ENCODE measurements at regions not wholly inside any gene's neighbourhood (a gene's known extent, or its start where the extent isn't known, plus 50 kb on each side); places are given as distances from the start of the nearest gene placed in this dataset.

- H3K36me3 ChIP-seq, result no peaks in the 10 kb centered on the region
- intact Hi-C loops (cut with DNase I), result no loop called here
- TF ChIP-seq POLR2A (IDR thresholded peaks at IDR 0.05) (no peak), CTCF (IDR thresholded peaks at IDR 0.05) (no peak)
- no peak for DNase-seq
- no peaks in the 10 kb centered on the region for H3K27me3 ChIP-seq
- WGBS, 2 donors, result 68 to 95% methylated on average over 8 of the region's 11 CpGs
- H3K9me3 ChIP-seq, result peaks cover 0 to 12% (median 6%) of the 10 kb centered on the region in 3 donors
- no peak overlapping the region for H3K27ac ChIP-seq
- H3K4me3 ChIP-seq, result no peak overlapping the region
- H3K4me1 ChIP-seq, result no peaks in the 10 kb centered on the region
Observed at GRCh38 chr13:61766667-61767058, 351.0 kb upstream of the PCDH20 start.

- WGBS, 2 donors, result 40 to 60% methylated on average over 1 to 2 of the region's 14 CpGs
- Histone ChIP-seq H3K4me1 (no peaks in the 10 kb centered on the region), H3K9me3 (peaks cover 0 to 12% (median 6%) of the 10 kb centered on the region in 3 donors), H3K36me3 (no peaks in the 10 kb centered on the region), H3K4me3 (no peak overlapping the region), H3K27ac (no peak overlapping the region), H3K27me3 (no peaks in the 10 kb centered on the region)
- TF ChIP-seq CTCF (IDR thresholded peaks at IDR 0.05) (no peak), POLR2A (IDR thresholded peaks at IDR 0.05) (no peak)
- intact Hi-C loops (cut with DNase I), result no loop called here
- DNase-seq, result no peak
Observed at GRCh38 chr13:61765940-61766666, 350.5 kb upstream of the PCDH20 start.

- Histone ChIP-seq H3K4me1 (no peaks in the 10 kb centered on the region), H3K9me3 (peaks cover 0 to 12% (median 6%) of the 10 kb centered on the region in 3 donors), H3K36me3 (no peaks in the 10 kb centered on the region), H3K27me3 (no peaks in the 10 kb centered on the region), H3K4me3 (no peak overlapping the region), H3K27ac (no peak overlapping the region)
- TF ChIP-seq POLR2A (IDR thresholded peaks at IDR 0.05) (no peak), CTCF (IDR thresholded peaks at IDR 0.05) (no peak)
- intact Hi-C loops (cut with DNase I), result no loop called here
- DNase-seq, result no peak
- 81 to 84% methylated on average over 3 to 8 of the region's 16 CpGs for WGBS, 2 donors
Observed at GRCh38 chr13:61765181-61765742, 349.6 kb upstream of the PCDH20 start.

- no peak for DNase-seq
- TF ChIP-seq CTCF (IDR thresholded peaks at IDR 0.05) (no peak), POLR2A (IDR thresholded peaks at IDR 0.05) (no peak)
- Histone ChIP-seq H3K36me3 (no peaks in the 10 kb centered on the region), H3K9me3 (peaks cover 0 to 9% (median 5%) of the 10 kb centered on the region in 3 donors), H3K4me3 (no peak overlapping the region), H3K27ac (no peak overlapping the region), H3K4me1 (no peaks in the 10 kb centered on the region), H3K27me3 (no peaks in the 10 kb centered on the region)
- 58 to 65% methylated on average over 1 of the region's 1 CpG for WGBS, 2 donors
- intact Hi-C loops (cut with DNase I), result no loop called here
Observed at GRCh38 chr13:61761690-61762089, 346.0 kb upstream of the PCDH20 start.

- intact Hi-C loops (cut with DNase I), result no loop called here
- Histone ChIP-seq H3K4me1 (no peaks in the 10 kb centered on the region), H3K27ac (no peak overlapping the region), H3K27me3 (no peaks in the 10 kb centered on the region), H3K36me3 (no peaks in the 10 kb centered on the region), H3K9me3 (peaks cover 0 to 4% (median 0%) of the 10 kb centered on the region in 3 donors), H3K4me3 (no peak overlapping the region)
- 82 to 85% methylated on average over 3 of the region's 3 CpGs for WGBS, 2 donors
- no peak for DNase-seq
- TF ChIP-seq CTCF (IDR thresholded peaks at IDR 0.05) (no peak), POLR2A (IDR thresholded peaks at IDR 0.05) (no peak)
Observed at GRCh38 chr13:61760102-61760501, 344.5 kb upstream of the PCDH20 start.
